A549 (cell line): ENCODE measurements at regions not wholly inside any gene's neighbourhood (a gene's known extent, or its start where the extent isn't known, plus 50 kb on each side); places are given as distances from the start of the nearest gene placed in this dataset.

Source experiments
- ESRRA ChIP-seq: fragments of 150-350 bp; IDR thresholded peaks from 2 replicates; pipeline ENCODE4 v1.6.1; 2014; ENCODE audit warnings: mild to moderate bottlenecking, low read length, borderline replicate concordance
- NPAS2 ChIP-seq: fragments of 250-450 bp; sonication (Bioruptor Pico); IDR thresholded peaks from 2 replicates; pipeline ENCODE4 v1.8.0; 2022; ENCODE audit warnings: mild to moderate bottlenecking, moderate library complexity, borderline replicate concordance
- PHF8 ChIP-seq: fragments of 200-600 bp; sonication (generic); IDR thresholded peaks from 2 replicates; pipeline ENCODE4 v1.6.1; 2016; ENCODE audit warnings: low read depth, mild to moderate bottlenecking, antibody characterized with exemption, moderate library complexity, borderline replicate concordance
- TF ChIP-seq, protein P1 (sequence below): fragments of >200 bp; sonication (Bioruptor Twin); formaldehyde crosslinking; IDR thresholded peaks from 3 replicates; pipeline ENCODE4 v1.5.1; 2016

DNA sequence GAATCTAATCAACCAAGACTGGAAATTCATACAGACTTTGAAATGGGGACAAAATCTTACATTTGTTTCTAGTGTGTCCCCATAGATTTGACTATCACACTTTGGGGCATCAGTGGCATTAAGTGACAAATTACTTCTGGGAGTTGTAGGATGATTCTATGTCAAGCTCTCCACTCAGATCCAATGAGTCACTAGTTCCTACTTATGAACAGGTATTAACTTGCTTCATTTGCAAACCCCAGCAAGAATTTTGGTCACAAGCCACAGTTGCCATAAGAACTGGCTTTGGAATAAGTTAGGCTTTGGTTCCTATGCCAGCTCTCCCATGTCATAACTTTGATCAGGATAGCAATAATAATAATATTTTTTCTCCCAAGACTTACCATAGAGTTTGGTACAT is 77.6 kb upstream of the PTPRK start:
- TF ChIP-seq, protein P1, sequence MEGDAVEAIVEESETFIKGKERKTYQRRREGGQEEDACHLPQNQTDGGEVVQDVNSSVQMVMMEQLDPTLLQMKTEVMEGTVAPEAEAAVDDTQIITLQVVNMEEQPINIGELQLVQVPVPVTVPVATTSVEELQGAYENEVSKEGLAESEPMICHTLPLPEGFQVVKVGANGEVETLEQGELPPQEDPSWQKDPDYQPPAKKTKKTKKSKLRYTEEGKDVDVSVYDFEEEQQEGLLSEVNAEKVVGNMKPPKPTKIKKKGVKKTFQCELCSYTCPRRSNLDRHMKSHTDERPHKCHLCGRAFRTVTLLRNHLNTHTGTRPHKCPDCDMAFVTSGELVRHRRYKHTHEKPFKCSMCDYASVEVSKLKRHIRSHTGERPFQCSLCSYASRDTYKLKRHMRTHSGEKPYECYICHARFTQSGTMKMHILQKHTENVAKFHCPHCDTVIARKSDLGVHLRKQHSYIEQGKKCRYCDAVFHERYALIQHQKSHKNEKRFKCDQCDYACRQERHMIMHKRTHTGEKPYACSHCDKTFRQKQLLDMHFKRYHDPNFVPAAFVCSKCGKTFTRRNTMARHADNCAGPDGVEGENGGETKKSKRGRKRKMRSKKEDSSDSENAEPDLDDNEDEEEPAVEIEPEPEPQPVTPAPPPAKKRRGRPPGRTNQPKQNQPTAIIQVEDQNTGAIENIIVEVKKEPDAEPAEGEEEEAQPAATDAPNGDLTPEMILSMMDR = no peak
- TF ChIP-seq ESRRA = no peak
- no peak for TF ChIP-seq NPAS2
- no peak for TF ChIP-seq PHF8
